ENCODE measurements at regions not wholly inside any gene's neighbourhood (a gene's known extent, or its start where the extent isn't known, plus 50 kb on each side); places are given as distances from the start of the nearest gene placed in this dataset.

- no peak for DNase-seq (ENCODE audit: low read depth)
Observed at GRCh38 chr1:195550071-195550862, 1058.0 kb downstream of the KCNT2 start.

- DNase-seq (ENCODE audit: low read depth): peak; percentile 2
Observed at GRCh38 chr1:195530961-195531360, 1077.3 kb downstream of the KCNT2 start.

- no peak for DNase-seq (ENCODE audit: low read depth)
Observed at GRCh38 chr1:195529881-195530280, 1078.4 kb downstream of the KCNT2 start.

GRCh38 chr1:195520757-195521156, 1087.5 kb downstream of the KCNT2 start:
- no peak for DNase-seq (ENCODE audit: low read depth)

GRCh38 chr1:195516036-195516435, 1092.2 kb downstream of the KCNT2 start:
- no peak for DNase-seq (ENCODE audit: low read depth)

- no peak for DNase-seq (ENCODE audit: low read depth)
Observed at GRCh38 chr1:195511501-195511900, 1096.7 kb downstream of the KCNT2 start.

- no peak for DNase-seq (ENCODE audit: low read depth)
Observed at GRCh38 chr1:195501118-195501517, 1107.1 kb downstream of the KCNT2 start.

GRCh38 chr1:195495720-195496635, 1112.3 kb downstream of the KCNT2 start:
- DNase-seq (ENCODE audit: low read depth): no peak

GRCh38 chr1:195482137-195482536, 1126.1 kb downstream of the KCNT2 start:
- DNase-seq (ENCODE audit: low read depth): no peak

GRCh38 chr1:195481293-195481692, 1126.9 kb downstream of the KCNT2 start:
- no peak for DNase-seq (ENCODE audit: low read depth)

GRCh38 chr1:195475568-195475967, 1132.7 kb downstream of the KCNT2 start:
- no peak for DNase-seq (ENCODE audit: low read depth)

- DNase-seq (ENCODE audit: low read depth): no peak
Observed at GRCh38 chr1:195472291-195472690, 1135.9 kb downstream of the KCNT2 start.

- no peak for DNase-seq (ENCODE audit: low read depth)
Observed at GRCh38 chr1:195466639-195467038, 1141.6 kb downstream of the KCNT2 start.

- peak; percentile 3 for DNase-seq (ENCODE audit: low read depth)
Observed at GRCh38 chr1:195462646-195463045, 1145.6 kb downstream of the KCNT2 start.

GRCh38 chr1:195462152-195462551, 1146.1 kb downstream of the KCNT2 start:
- no peak for DNase-seq (ENCODE audit: low read depth)

GRCh38 chr1:195458365-195458764, 1149.9 kb downstream of the KCNT2 start:
- no peak for DNase-seq (ENCODE audit: low read depth)

- no peak for DNase-seq (ENCODE audit: low read depth)
Observed at GRCh38 chr1:195450794-195451193, 1157.4 kb downstream of the KCNT2 start.

- no peak for DNase-seq (ENCODE audit: low read depth)
Observed at GRCh38 chr1:195439661-195440060, 1168.6 kb downstream of the KCNT2 start.

GRCh38 chr1:195434566-195435203, 1173.6 kb downstream of the KCNT2 start:
- DNase-seq (ENCODE audit: low read depth): no peak

GRCh38 chr1:195430826-195431225, 1177.4 kb downstream of the KCNT2 start:
- DNase-seq (ENCODE audit: low read depth): no peak

- no peak for DNase-seq (ENCODE audit: low read depth)
Observed at GRCh38 chr1:195428927-195429326, 1179.3 kb downstream of the KCNT2 start.

- DNase-seq (ENCODE audit: low read depth): no peak
Observed at GRCh38 chr1:195415584-195415983, 1192.7 kb downstream of the KCNT2 start.

GRCh38 chr1:195394567-195394966, 1213.7 kb downstream of the KCNT2 start:
- DNase-seq (ENCODE audit: low read depth): no peak
